Nephron (organoid): ENCODE measurements at regions not wholly inside any gene's neighbourhood (a gene's known extent, or its start where the extent isn't known, plus 50 kb on each side); places are given as distances from the start of the nearest gene placed in this dataset.

Experiments
- H3K27ac Mint-ChIP-seq, 3 experiments: 2 replicates each; pipeline ENCODE4 v1.8.0; 2020; ENCODE audit warnings: mixed read lengths in 3 of 3, mild to moderate bottlenecking in 2 of 3, moderate library complexity in 1 of 3
- H3K27me3 Mint-ChIP-seq: 2 replicates; pipeline ENCODE4 v1.8.0; 2021; ENCODE audit warnings: low read depth, mild to moderate bottlenecking, moderate library complexity, mixed read lengths
- H3K36me3 Mint-ChIP-seq: 2 replicates; pipeline ENCODE4 v1.8.0; 2020; ENCODE audit warnings: low read depth, mixed read lengths
- H3K4me1 Mint-ChIP-seq: 2 replicates; pipeline ENCODE4 v1.8.0; 2020; ENCODE audit warnings: mixed read lengths
- H3K4me3 Mint-ChIP-seq, 3 experiments: 2 replicates each; pipeline ENCODE4 v1.8.0; 2020; ENCODE audit warnings: mild to moderate bottlenecking in 3 of 3, mixed read lengths in 3 of 3, moderate library complexity in 2 of 3
- H3K9me3 Mint-ChIP-seq: 2 replicates; pipeline ENCODE4 v1.8.0; 2020; ENCODE audit warnings: mixed read lengths
- CTCF ChIP-seq, 3 experiments: fragments of 200-600 bp; sonication (generic); IDR thresholded peaks; one replicate each; pipeline ENCODE4 v1.5.0; 2021; ENCODE audit warnings: antibody characterized with exemption in 3 of 3; ENCODE audit not compliant: unreplicated experiment in 3 of 3

GRCh38 chr11:97739932-97740800 is 1280.6 kb upstream of the CNTN5 start:
- peaks cover 7% of the 10 kb centered on the region for H3K4me1 Mint-ChIP-seq
- peak overlapping the region; percentile 92 to 95 (median 93) for H3K27ac Mint-ChIP-seq
- H3K27me3 Mint-ChIP-seq = no peaks in the 10 kb centered on the region
- peaks cover 27% of the 10 kb centered on the region for H3K9me3 Mint-ChIP-seq
- H3K4me3 Mint-ChIP-seq = peak overlapping the region in 1 of 3 experiments; percentile 31
- TF ChIP-seq CTCF (IDR thresholded peaks at IDR 0.05; ENCODE audit: unreplicated experiment in 3 of 3) = no peak
- H3K36me3 Mint-ChIP-seq = peaks cover 5% of the 10 kb centered on the region

DNA sequence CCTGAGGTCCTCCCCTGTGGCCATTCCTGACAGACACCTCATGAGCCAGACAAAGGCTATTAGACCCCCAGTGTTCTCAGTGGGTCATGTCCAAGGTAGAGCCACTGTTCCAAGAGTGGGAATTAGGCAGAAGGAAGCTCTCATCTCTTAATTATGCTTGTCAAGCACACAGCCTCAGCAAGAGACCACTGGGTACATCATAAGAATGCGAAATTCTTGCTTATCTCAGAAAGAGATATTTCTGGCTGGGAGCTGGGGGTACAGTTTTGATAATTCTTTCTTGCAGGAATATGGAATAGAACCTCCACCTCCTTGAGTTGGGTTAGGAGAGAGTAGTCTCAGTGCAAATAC is 1280.0 kb upstream of the CNTN5 start:
- peaks cover 5% of the 10 kb centered on the region for H3K36me3 Mint-ChIP-seq
- no peaks in the 10 kb centered on the region for H3K27me3 Mint-ChIP-seq
- peak overlapping the region; percentile 92 to 95 (median 93) for H3K27ac Mint-ChIP-seq
- peaks cover 24% of the 10 kb centered on the region for H3K9me3 Mint-ChIP-seq
- TF ChIP-seq CTCF (IDR thresholded peaks at IDR 0.05; ENCODE audit: unreplicated experiment in 3 of 3) = no peak
- H3K4me3 Mint-ChIP-seq = no peak overlapping the region
- H3K4me1 Mint-ChIP-seq = peaks cover 7% of the 10 kb centered on the region

GRCh38 chr11:97742717-97743116 is 1278.0 kb upstream of the CNTN5 start:
- no peaks in the 10 kb centered on the region for H3K27me3 Mint-ChIP-seq
- no peak overlapping the region for H3K4me3 Mint-ChIP-seq
- peaks cover 5% of the 10 kb centered on the region for H3K36me3 Mint-ChIP-seq
- peaks cover 15% of the 10 kb centered on the region for H3K9me3 Mint-ChIP-seq
- peaks cover 12% of the 10 kb centered on the region for H3K4me1 Mint-ChIP-seq
- TF ChIP-seq CTCF (IDR thresholded peaks at IDR 0.05; ENCODE audit: unreplicated experiment in 3 of 3) = no peak
- peak overlapping the region; percentile 38 to 76 (median 47) for H3K27ac Mint-ChIP-seq

DNA sequence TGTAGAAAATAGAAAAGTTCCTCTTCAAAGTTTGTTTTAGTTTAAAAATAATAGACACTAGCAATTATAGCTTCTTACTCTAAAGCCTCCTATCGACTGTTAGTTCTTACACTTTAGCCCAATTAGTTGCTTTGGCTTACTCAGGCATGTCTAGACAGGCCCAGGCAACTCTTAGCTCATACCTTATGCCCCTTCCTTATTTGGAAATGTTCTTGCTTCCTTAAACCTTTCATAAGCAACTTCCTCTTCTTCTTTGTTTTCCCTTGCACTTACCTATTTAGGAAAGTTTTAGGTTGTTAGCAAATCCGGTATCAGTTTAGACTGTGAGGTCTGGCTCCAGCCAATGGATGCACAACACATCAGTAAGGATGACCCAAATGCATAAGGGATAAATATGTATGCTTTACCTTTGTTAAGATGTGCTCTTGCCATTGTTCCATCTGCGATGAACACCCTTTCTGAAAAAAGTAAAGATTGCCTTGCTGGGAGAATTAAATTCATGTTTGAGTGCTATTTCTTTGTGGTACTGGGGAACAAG is 1277.5 kb upstream of the CNTN5 start:
- H3K4me1 Mint-ChIP-seq = peaks cover 12% of the 10 kb centered on the region
- peaks cover 3% of the 10 kb centered on the region for H3K36me3 Mint-ChIP-seq
- no peaks in the 10 kb centered on the region for H3K27me3 Mint-ChIP-seq
- H3K27ac Mint-ChIP-seq = peak overlapping the region; percentile 38 to 76 (median 47)
- H3K4me3 Mint-ChIP-seq = no peak overlapping the region
- no peak for TF ChIP-seq CTCF (IDR thresholded peaks at IDR 0.05; ENCODE audit: unreplicated experiment in 3 of 3)
- H3K9me3 Mint-ChIP-seq = peaks cover 12% of the 10 kb centered on the region

DNA sequence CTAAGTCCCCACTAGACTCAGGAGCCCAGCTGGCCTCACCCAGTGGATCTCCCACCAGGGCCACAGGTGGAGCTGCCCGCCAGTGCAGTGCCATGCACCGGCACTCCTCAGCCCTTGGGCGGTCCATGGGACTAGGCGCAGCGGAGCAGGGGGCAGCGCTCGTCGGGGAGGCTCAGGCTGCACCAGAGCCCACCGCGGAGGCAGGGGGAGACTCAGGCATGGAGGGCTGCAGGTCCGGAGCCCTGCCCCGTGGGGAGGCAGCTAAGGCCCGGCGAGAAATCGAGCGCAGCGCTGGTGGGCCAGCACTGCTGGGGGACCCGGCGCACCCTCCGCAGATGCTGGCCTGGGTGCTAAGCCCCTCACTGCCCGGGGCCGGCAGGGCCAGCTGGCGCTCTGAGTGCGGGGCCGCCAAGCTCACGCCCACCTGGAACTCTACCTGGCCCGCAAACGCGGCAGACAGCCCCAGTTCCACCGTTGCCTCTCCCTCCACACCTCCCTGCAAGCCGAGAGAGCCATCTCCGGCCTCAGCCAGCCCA is 1275.2 kb upstream of the CNTN5 start:
- Mint-ChIP-seq H3K4me3 (no peak overlapping the region), H3K27me3 (no peaks in the 10 kb centered on the region), H3K27ac (no peak overlapping the region), H3K4me1 (peaks cover 6% of the 10 kb centered on the region), H3K36me3 (no peaks in the 10 kb centered on the region), H3K9me3 (peaks cover 7% of the 10 kb centered on the region)
- no peak for TF ChIP-seq CTCF (IDR thresholded peaks at IDR 0.05; ENCODE audit: unreplicated experiment in 3 of 3)
